ENCODE measurements at regions not wholly inside any gene's neighbourhood (a gene's known extent, or its start where the extent isn't known, plus 50 kb on each side); places are given as distances from the start of the nearest gene placed in this dataset.

GRCh38 chr12:131459773-131460365, 251.0 kb upstream of the SFSWAP start:
- no peaks in the 10 kb centered on the region for H3K79me2 ChIP-seq (ENCODE audit: control insufficient read depth, insufficient read depth, low read length)
- H3K4me2 ChIP-seq (ENCODE audit: insufficient read depth, low read length): no peak overlapping the region
- H3K27ac ChIP-seq (ENCODE audit: extremely low read depth, low read depth, low read length): no peak overlapping the region
- in situ Hi-C loops (cut with MboI): no loop called here
- H3K4me1 ChIP-seq (replicated peaks in 1 of 2; ENCODE audit: control insufficient read depth in 2 of 2, insufficient read depth in 2 of 2, low read length in 2 of 2): peaks cover 10 to 12% of the 10 kb centered on the region in 2 experiments; a peak in 4 of 5 replicates
- no TSS peak for BruUV-seq (replicated peaks)
- H3K36me3 ChIP-seq (ENCODE audit: control insufficient read depth, insufficient read depth, low read length): no peaks in the 10 kb centered on the region
- no peak for FAIRE-seq
- H2AFZ ChIP-seq (ENCODE audit: low read depth, low read length): no peak overlapping the region
- no peaks in the 10 kb centered on the region for H4K20me1 ChIP-seq (replicated peaks; ENCODE audit: control insufficient read depth, insufficient read depth, low read length)
- H3K4me3 ChIP-seq: no peak overlapping the region
- 12% methylated on average over 17 of the region's 21 CpGs for WGBS (ENCODE audit: insufficient coverage, low coverage, missing lambda C conversion rate)
- no peak for DNase-seq (ENCODE audit: extremely low read depth in 1 of 4, low spot score in 3 of 4)
- H3K9ac ChIP-seq (ENCODE audit: insufficient read depth in 1 of 2, low read depth in 2 of 2, low read length in 2 of 2): no peak overlapping the region
- H3K27me3 ChIP-seq (ENCODE audit: control insufficient read depth in 2 of 2, insufficient read depth in 2 of 2, low read length in 2 of 2): peaks cover 23 to 54% of the 10 kb centered on the region in 2 experiments
- no peaks in the 10 kb centered on the region for H3K9me1 ChIP-seq (ENCODE audit: control insufficient read depth, insufficient read depth, low read length)
- CTCF ChIA-PET (ENCODE audit: low intra/inter-chr PET ratio): no interaction called here
- TF ChIP-seq RBFOX2 (IDR thresholded peaks at IDR 0.05; ENCODE audit: low read depth, low read length): no peak
- no peak for TF ChIP-seq USF2 (CRISPR knock-in tag; IDR thresholded peaks at IDR 0.05)
- TF ChIP-seq ZC3H4 (CRISPR knock-in tag; IDR thresholded peaks at IDR 0.05; ENCODE audit: borderline replicate concordance): no peak
- no peak for TF ChIP-seq RFX5 (IDR thresholded peaks at IDR 0.05; ENCODE audit: low read depth, low read length)
- TF ChIP-seq RFX7 (CRISPR knock-in tag; IDR thresholded peaks at IDR 0.05): no peak
- no peak for TF ChIP-seq SRSF9 (IDR thresholded peaks at IDR 0.05; ENCODE audit: borderline replicate concordance, low read depth, low read length)
- no peak for TF ChIP-seq LEF1 (IDR thresholded peaks at IDR 0.05)
- TF ChIP-seq ZNF184 (CRISPR knock-in tag; IDR thresholded peaks at IDR 0.05): no peak
- TF ChIP-seq TFAM (CRISPR knock-in tag; conservative IDR thresholded peaks at IDR 0.05): no peak
- TF ChIP-seq DPF2 (IDR thresholded peaks at IDR 0.05): no peak
- POLR2A ChIA-PET: no interaction called here
- no peak for ATAC-seq
- no peaks in the 10 kb centered on the region for H3K9me3 ChIP-seq (replicated peaks; ENCODE audit: control insufficient read depth, insufficient read depth, low read depth, low read length)
- intact Hi-C loops (cut with micrococcal nuclease): loop anchor here (10.0 kb wide), 3 partner anchors 135 to 345 kb away; no protein-coding TSS in a partner anchor
